T-helper 17 cell (primary cell): ENCODE measurements at regions not wholly inside any gene's neighbourhood (a gene's known extent, or its start where the extent isn't known, plus 50 kb on each side); places are given as distances from the start of the nearest gene placed in this dataset.

ENCODE experiments used
- ATAC-seq: fragments of 150-1000 bp; cut with Tn5 transposase; 2 replicates; pipeline ENCODE4 v1.10.0; 2021; ENCODE audit warnings: mild to moderate bottlenecking, moderate library complexity
- DNase-seq, 3 donors: peaks; one replicate each; pipeline versions ENCODE4 v3.0.0 to v3.0.0-alpha.2; 2020 to 2021
- H3K9me3 ChIP-seq: one replicate; pipeline ENCODE4 v1.7.0; 2013; ENCODE audit warnings: low read length, mild to moderate bottlenecking; ENCODE audit not compliant: control insufficient read depth, poor library complexity, severe bottlenecking
- H3K27ac Mint-ChIP-seq: one replicate; pipeline ENCODE4 v1.8.0; 2022; ENCODE audit warnings: mild to moderate bottlenecking, moderate library complexity, mixed read lengths
- H3K27me3 Mint-ChIP-seq: one replicate; pipeline ENCODE4 v1.8.0; 2022; ENCODE audit warnings: mixed read lengths
- H3K36me3 Mint-ChIP-seq: one replicate; pipeline ENCODE4 v1.8.0; 2022; ENCODE audit warnings: low read depth, mixed read lengths
- H3K4me1 Mint-ChIP-seq: one replicate; pipeline ENCODE4 v1.8.0; 2022; ENCODE audit warnings: mild to moderate bottlenecking, mixed read lengths
- H3K4me3 Mint-ChIP-seq: one replicate; pipeline ENCODE4 v1.8.0; 2022; ENCODE audit warnings: mild to moderate bottlenecking, moderate library complexity, mixed read lengths

DNA sequence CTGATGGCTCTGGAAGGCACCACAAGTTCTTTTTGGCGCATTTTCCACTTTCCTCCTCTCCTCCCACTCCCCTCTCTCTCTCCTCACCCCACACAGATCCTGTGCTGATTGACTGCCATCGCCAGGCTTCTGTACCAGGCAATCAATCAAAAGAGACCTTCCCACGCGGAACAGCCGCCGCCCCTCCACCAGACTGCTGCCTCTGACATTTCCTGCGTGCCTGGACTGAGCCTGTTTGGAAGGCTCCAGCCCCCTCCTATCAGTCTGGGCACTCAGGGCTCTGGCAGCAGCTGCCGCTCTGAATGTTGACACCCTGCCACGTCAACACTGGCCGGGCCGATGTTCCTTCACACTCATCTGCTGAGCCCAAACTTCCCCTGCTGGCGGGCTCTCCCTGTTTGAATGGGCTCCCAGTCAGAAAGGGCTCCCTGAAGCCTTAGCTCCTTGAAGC lies 467.7 kb downstream of the EPHA4 start:
- H3K27me3 Mint-ChIP-seq: peaks cover 22% of the 10 kb centered on the region

DNA sequence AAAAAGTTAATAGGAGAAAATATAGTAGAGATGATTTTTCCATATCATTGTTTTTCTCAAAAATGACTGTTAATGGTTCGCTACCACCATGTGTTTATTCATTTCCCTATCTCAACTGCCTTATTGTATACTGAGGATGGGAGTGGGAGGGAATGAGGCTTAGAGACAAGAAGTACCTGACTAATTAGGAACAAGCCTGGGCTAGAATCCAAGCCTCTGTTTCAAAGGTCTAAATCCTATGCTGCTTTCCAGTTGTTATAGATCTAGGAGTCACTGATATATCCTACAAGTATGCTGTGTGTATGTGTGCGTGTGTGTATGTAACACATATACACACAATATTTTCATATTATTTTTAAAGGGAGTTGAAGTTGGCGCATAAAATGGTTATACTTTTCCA lies 465.9 kb downstream of the EPHA4 start:
- H3K4me1 Mint-ChIP-seq: peaks cover 6% of the 10 kb centered on the region
- H3K27ac Mint-ChIP-seq: no peak overlapping the region
- no peaks in the 10 kb centered on the region for H3K36me3 Mint-ChIP-seq
- peaks cover 22% of the 10 kb centered on the region for H3K27me3 Mint-ChIP-seq
- no peak overlapping the region for H3K4me3 Mint-ChIP-seq
- H3K9me3 ChIP-seq: no peaks in the 10 kb centered on the region
- DNase-seq (no peak), ATAC-seq (no peak)

More for the DNA sequence above, 467.7 kb downstream of the EPHA4 start:
- peaks cover 3% of the 10 kb centered on the region for H3K9me3 ChIP-seq
- ATAC-seq (no peak), DNase-seq (no peak)
- Mint-ChIP-seq H3K36me3 (no peaks in the 10 kb centered on the region), H3K4me3 (peak overlapping the region; percentile 5), H3K27ac (peak overlapping the region; percentile 14), H3K4me1 (peaks cover 6% of the 10 kb centered on the region)

- Mint-ChIP-seq H3K27ac (no peak overlapping the region), H3K4me1 (peaks cover 6% of the 10 kb centered on the region), H3K4me3 (no peak overlapping the region), H3K36me3 (no peaks in the 10 kb centered on the region), H3K27me3 (peaks cover 22% of the 10 kb centered on the region)
- ATAC-seq (no peak), DNase-seq (no peak)
- no peaks in the 10 kb centered on the region for H3K9me3 ChIP-seq
Observed at GRCh38 chr2:221107424-221107823, 464.7 kb downstream of the EPHA4 start.

GRCh38 chr2:221109552-221109951 lies 462.6 kb downstream of the EPHA4 start:
- Mint-ChIP-seq H3K27me3 (peaks cover 8% of the 10 kb centered on the region), H3K36me3 (no peaks in the 10 kb centered on the region), H3K4me1 (no peaks in the 10 kb centered on the region), H3K4me3 (no peak overlapping the region), H3K27ac (no peak overlapping the region)
- H3K9me3 ChIP-seq: no peaks in the 10 kb centered on the region
- DNase-seq (no peak), ATAC-seq (no peak)

DNA sequence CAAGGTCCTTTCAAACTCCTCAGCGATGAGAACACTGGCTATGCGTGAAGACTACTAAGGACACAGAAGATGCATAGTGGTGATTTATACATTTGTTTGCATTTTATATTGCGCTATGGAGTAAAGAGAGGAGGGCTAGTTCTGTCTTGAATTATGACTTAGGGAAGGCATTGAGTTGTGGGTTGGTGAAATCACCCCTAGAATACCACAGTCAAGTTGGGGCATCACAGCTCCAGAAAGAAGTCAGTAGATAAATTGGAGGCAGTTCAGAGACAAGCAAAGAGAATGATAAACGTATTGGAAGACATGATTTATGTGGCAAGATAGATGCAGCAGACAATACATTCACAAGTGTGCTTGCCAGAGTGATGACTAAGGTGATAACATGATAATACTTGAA lies 460.4 kb downstream of the EPHA4 start:
- H3K4me3 Mint-ChIP-seq: no peak overlapping the region
- no peak for ATAC-seq
- H3K4me1 Mint-ChIP-seq: no peaks in the 10 kb centered on the region
- DNase-seq: no peak
- H3K27ac Mint-ChIP-seq: no peak overlapping the region
- H3K27me3 Mint-ChIP-seq: no peaks in the 10 kb centered on the region
- H3K36me3 Mint-ChIP-seq: no peaks in the 10 kb centered on the region
- H3K9me3 ChIP-seq: no peaks in the 10 kb centered on the region

- H3K9me3 ChIP-seq: no peaks in the 10 kb centered on the region
- Mint-ChIP-seq H3K27me3 (no peaks in the 10 kb centered on the region), H3K4me1 (no peaks in the 10 kb centered on the region), H3K4me3 (no peak overlapping the region), H3K36me3 (no peaks in the 10 kb centered on the region), H3K27ac (no peak overlapping the region)
- no peak for ATAC-seq
- no peak for DNase-seq
Observed at GRCh38 chr2:221112744-221113143, 459.4 kb downstream of the EPHA4 start.

GRCh38 chr2:221115944-221116343 lies 456.2 kb downstream of the EPHA4 start:
- Mint-ChIP-seq H3K4me1 (no peaks in the 10 kb centered on the region), H3K36me3 (no peaks in the 10 kb centered on the region), H3K4me3 (no peak overlapping the region), H3K27ac (no peak overlapping the region), H3K27me3 (peaks cover 8% of the 10 kb centered on the region)
- no peak for DNase-seq
- no peak for ATAC-seq
- H3K9me3 ChIP-seq: no peaks in the 10 kb centered on the region

DNA sequence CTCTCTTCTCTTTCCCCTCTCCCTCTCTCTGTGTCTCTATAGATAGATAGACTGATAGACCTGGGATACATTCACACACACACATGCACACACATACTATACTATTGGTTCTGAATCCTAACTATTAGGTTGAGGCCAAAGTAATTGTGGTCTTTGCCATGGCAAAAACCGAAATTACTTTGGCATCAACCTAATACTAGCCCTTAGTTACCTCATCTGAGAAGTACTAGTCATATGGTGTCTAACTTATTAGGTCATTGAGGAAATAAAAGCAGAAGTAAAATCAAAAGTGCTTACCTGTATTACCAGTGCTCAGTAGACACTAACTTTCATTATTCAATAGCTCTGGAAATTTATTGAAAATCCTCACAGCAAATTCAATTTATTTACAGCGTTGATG lies 451.5 kb downstream of the EPHA4 start:
- ATAC-seq (no peak), DNase-seq (no peak)
- H3K36me3 Mint-ChIP-seq: no peaks in the 10 kb centered on the region
- H3K27ac Mint-ChIP-seq: no peak overlapping the region
- no peaks in the 10 kb centered on the region for H3K9me3 ChIP-seq
- H3K4me1 Mint-ChIP-seq: no peaks in the 10 kb centered on the region
- H3K4me3 Mint-ChIP-seq: no peak overlapping the region
- peaks cover 14% of the 10 kb centered on the region for H3K27me3 Mint-ChIP-seq

- Mint-ChIP-seq H3K4me3 (no peak overlapping the region), H3K36me3 (no peaks in the 10 kb centered on the region), H3K27ac (no peak overlapping the region), H3K4me1 (no peaks in the 10 kb centered on the region), H3K27me3 (peaks cover 14% of the 10 kb centered on the region)
- ATAC-seq (no peak), DNase-seq (no peak)
- H3K9me3 ChIP-seq: no peaks in the 10 kb centered on the region
Observed at GRCh38 chr2:221123396-221123795, 448.7 kb downstream of the EPHA4 start.

DNA sequence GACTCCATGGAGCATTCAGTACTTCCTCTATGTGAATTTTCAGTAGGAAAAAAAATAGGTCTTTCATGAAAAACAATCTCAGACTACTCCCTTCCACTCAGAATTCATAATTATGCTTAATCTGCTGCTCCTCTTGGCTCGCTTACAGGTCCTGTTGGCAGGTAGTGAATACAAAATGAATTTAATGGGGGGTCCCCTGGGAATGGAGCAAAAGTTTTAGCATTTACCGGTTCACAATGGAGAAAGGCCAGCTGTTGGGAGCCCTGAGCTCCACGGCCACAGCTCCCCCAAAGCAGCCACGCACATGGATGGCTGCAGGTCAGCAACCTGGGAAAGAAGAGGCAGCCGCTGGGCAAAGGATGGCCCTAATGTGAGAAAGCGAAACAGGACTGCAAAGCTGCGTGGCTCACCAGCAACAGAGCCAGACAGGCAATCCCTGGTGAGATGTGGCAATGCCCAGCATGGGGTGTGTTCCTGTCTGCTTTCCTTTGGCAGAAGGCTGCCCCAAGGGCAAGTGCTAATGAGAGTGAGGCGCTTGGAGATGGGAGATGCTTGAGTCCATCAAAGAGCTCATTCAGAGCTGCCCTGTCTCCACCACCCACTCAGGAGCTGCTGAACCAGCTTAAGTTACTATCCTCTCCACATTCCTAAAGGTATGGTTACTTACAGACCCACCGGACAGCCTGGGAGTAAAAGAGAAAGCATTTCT lies 447.4 kb downstream of the EPHA4 start:
- H3K9me3 ChIP-seq: no peaks in the 10 kb centered on the region
- Mint-ChIP-seq H3K36me3 (no peaks in the 10 kb centered on the region), H3K4me1 (no peaks in the 10 kb centered on the region), H3K27ac (no peak overlapping the region), H3K4me3 (no peak overlapping the region), H3K27me3 (peaks cover 6% of the 10 kb centered on the region)
- no peak for ATAC-seq
- DNase-seq: no peak

GRCh38 chr2:221125691-221126090 lies 446.4 kb downstream of the EPHA4 start:
- no peak overlapping the region for H3K27ac Mint-ChIP-seq
- no peaks in the 10 kb centered on the region for H3K36me3 Mint-ChIP-seq
- H3K27me3 Mint-ChIP-seq: peaks cover 6% of the 10 kb centered on the region
- no peak for DNase-seq
- H3K9me3 ChIP-seq: no peaks in the 10 kb centered on the region
- no peak overlapping the region for H3K4me3 Mint-ChIP-seq
- ATAC-seq: no peak
- H3K4me1 Mint-ChIP-seq: no peaks in the 10 kb centered on the region

- Mint-ChIP-seq H3K4me1 (no peaks in the 10 kb centered on the region), H3K27ac (no peak overlapping the region), H3K27me3 (no peaks in the 10 kb centered on the region), H3K36me3 (no peaks in the 10 kb centered on the region), H3K4me3 (no peak overlapping the region)
- ATAC-seq: no peak
- no peaks in the 10 kb centered on the region for H3K9me3 ChIP-seq
- no peak for DNase-seq
Observed at GRCh38 chr2:221129657-221130056, 442.4 kb downstream of the EPHA4 start.

DNA sequence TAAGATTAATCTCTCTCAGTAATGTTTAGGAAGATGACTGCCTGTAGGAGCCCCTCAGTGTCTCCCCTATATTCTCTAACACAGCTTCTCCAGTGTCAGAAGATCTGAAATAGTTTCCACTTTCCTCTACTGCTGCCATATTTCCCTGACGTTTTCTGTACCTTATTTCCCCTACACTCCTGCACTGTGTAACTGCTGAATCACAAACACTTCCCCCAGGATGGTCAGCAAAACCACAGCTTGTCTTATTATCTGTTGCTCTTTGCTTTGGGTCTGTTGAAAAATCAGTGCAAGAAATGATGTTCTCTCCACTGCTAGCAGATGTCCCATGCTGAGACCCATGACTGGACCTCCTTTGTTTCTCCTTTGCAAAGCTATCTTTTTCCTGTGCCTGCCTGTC lies 441.7 kb downstream of the EPHA4 start:
- Mint-ChIP-seq H3K4me3 (no peak overlapping the region), H3K36me3 (no peaks in the 10 kb centered on the region), H3K27ac (no peak overlapping the region), H3K27me3 (no peaks in the 10 kb centered on the region), H3K4me1 (no peaks in the 10 kb centered on the region)
- H3K9me3 ChIP-seq: no peaks in the 10 kb centered on the region
- DNase-seq: no peak
- ATAC-seq: no peak

GRCh38 chr2:221133941-221134340 lies 438.2 kb downstream of the EPHA4 start:
- H3K4me1 Mint-ChIP-seq: no peaks in the 10 kb centered on the region
- no peaks in the 10 kb centered on the region for H3K9me3 ChIP-seq
- DNase-seq (no peak), ATAC-seq (no peak)
- H3K27me3 Mint-ChIP-seq: no peaks in the 10 kb centered on the region
- no peak overlapping the region for H3K4me3 Mint-ChIP-seq
- H3K36me3 Mint-ChIP-seq: no peaks in the 10 kb centered on the region
- no peak overlapping the region for H3K27ac Mint-ChIP-seq
